Neural cell (in vitro differentiated cells): ENCODE measurements at regions not wholly inside any gene's neighbourhood (a gene's known extent, or its start where the extent isn't known, plus 50 kb on each side); places are given as distances from the start of the nearest gene placed in this dataset.

ENCODE experiments used
- CTCF ChIP-seq: fragments of 450-650 bp; IDR thresholded peaks from 2 replicates; pipeline ENCODE4 v1.5.1; 2014; ENCODE audit warnings: antibody characterized with exemption, mild to moderate bottlenecking, moderate library complexity; ENCODE audit not compliant: poor library complexity, severe bottlenecking
- EZH2 ChIP-seq: fragments of 200-600, 300-800 bp; shearing (Covaris generic), sonication (generic); IDR thresholded peaks from 2 replicates; pipeline ENCODE4 v1.6.1; 2014; ENCODE audit warnings: antibody characterized with exemption, low read length, borderline replicate concordance, mild to moderate bottlenecking; ENCODE audit not compliant: insufficient read depth, poor library complexity, severe bottlenecking
- POLR2AphosphoS5 ChIP-seq: IDR thresholded peaks from 2 replicates; pipeline ENCODE4 v1.6.1; 2012
- RAD21 ChIP-seq: fragments of 450-650 bp; conservative IDR thresholded peaks from 2 replicates; pipeline ENCODE4 v1.6.1; 2014; ENCODE audit warnings: antibody characterized with exemption, mild to moderate bottlenecking, moderate library complexity
- SMC3 ChIP-seq: fragments of 450-650 bp; conservative IDR thresholded peaks from 2 replicates; pipeline ENCODE4 v1.6.1; 2014; ENCODE audit warnings: antibody characterized with exemption, mild to moderate bottlenecking, moderate library complexity; ENCODE audit not compliant: poor library complexity

GRCh38 chr3:111286746-111287145 is 215.1 kb downstream of the NECTIN3 start:
- TF ChIP-seq CTCF (no peak), POLR2AphosphoS5 (no peak), EZH2 (no peak), SMC3 (no peak), RAD21 (no peak)
